Gastroesophageal sphincter (tissue), 4 donors: ENCODE measurements at regions not wholly inside any gene's neighbourhood (a gene's known extent, or its start where the extent isn't known, plus 50 kb on each side); places are given as distances from the start of the nearest gene placed in this dataset.

Experiments used
- ATAC-seq: fragments of 150-250 bp; one replicate; pipeline ENCODE4 v1.9.1; 2016; ENCODE audit warnings: mild to moderate bottlenecking, moderate library complexity
- H3K27ac ChIP-seq, 4 donors: fragments of 200-600 bp; sonication (generic) in 3 of 4; 1 replicate in 3 of 4; 2 replicates in 1 of 4; pipeline ENCODE4 v1.5.1; 2016 to 2019
- H3K27me3 ChIP-seq: fragments of 200-600 bp; sonication (generic); one replicate; pipeline ENCODE4 v1.5.1; 2019
- H3K36me3 ChIP-seq, 2 donors: fragments of 200-600 bp; sonication (generic); one replicate each; pipeline ENCODE4 v1.5.1; 2019; ENCODE audit warnings: control low read depth in 1 of 2
- H3K4me1 ChIP-seq, 3 donors: fragments of 200-600 bp; sonication (generic); 1 replicate in 2 of 3; 2 replicates in 1 of 3; pipeline ENCODE4 v1.5.1; 2016 to 2019; ENCODE audit warnings: control low read depth in 2 of 3
- H3K4me3 ChIP-seq, 2 donors: fragments of 200-600 bp; sonication (generic); one replicate each; pipeline ENCODE4 v1.5.1; 2019; ENCODE audit warnings: mild to moderate bottlenecking in 1 of 2, moderate library complexity in 1 of 2
- H3K9me3 ChIP-seq, 3 donors: fragments of 200-600 bp; sonication (generic); one replicate each; pipeline ENCODE4 v1.5.1; 2017 to 2019; ENCODE audit warnings: control low read depth in 2 of 3
- EP300 ChIP-seq: sonication (generic); formaldehyde crosslinking; IDR thresholded peaks from one replicate; pipeline ENCODE4 v1.6.1; 2017; ENCODE audit warnings: antibody characterized with exemption, mild to moderate bottlenecking
- POLR2A ChIP-seq, 2 donors: fragments of 450-650 bp; IDR thresholded peaks; one replicate each; pipeline ENCODE4 v1.6.1; 2017; ENCODE audit warnings: antibody characterized with exemption in 2 of 2, mild to moderate bottlenecking in 2 of 2, moderate library complexity in 1 of 2
- POLR2AphosphoS5 ChIP-seq: sonication (generic); formaldehyde crosslinking; IDR thresholded peaks from one replicate; pipeline ENCODE4 v1.6.1; 2017; ENCODE audit warnings: antibody characterized with exemption
- WGBS, 2 donors: methylation state at CpG; one replicate each; pipeline ENCODE4 v1.1.5; 2018; ENCODE audit warnings: low coverage in 1 of 2; 5-methylcytosine and 5-hydroxymethylcytosine counted together
- TF ChIP-seq, protein P1 (sequence below), 4 experiments: fragments of 200-600 bp in 2 of 4; fragments of 450-650 bp in 2 of 4; sonication (generic) in 1 of 4; IDR thresholded peaks; one replicate each; pipeline ENCODE4 v1.5.1; 2017 to 2019; ENCODE audit warnings: antibody characterized with exemption in 4 of 4, mild to moderate bottlenecking in 2 of 4, moderate library complexity in 2 of 4

DNA sequence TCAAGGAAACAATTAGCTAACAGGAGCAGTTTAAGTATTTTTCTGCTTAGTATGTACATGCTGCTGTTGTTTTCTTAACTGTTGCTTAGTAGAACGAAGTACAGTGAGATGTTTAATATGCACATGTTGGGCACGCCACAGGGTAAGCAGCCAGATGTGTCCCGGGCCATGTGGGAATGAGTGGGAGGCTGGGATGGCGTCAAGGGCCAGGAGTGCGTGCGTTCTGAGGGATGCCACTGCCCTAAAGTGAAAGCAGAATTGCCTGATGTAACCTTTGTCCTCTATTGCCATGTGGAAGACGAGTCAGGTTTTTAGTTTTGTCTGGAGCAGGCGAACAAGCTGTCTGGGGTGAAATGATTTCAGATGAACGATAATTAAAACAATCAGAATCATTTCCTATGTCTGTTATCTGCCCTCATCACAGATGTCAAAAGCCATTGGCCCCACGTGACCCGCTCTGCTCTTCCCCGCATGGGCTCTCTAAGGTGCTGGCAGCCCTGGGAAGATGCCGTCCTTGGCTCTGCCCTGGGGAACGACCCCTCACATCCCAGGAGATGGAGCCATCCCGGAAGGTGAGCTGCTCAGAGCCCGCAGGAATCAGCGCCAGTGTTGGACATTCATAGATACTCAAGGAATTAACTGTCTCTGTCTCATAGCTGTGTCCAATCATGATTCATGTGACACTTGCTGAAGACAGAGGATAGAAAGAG, 356.6 kb upstream of the IRX4 start:
- Histone ChIP-seq H3K4me1 (no peaks in the 10 kb centered on the region), H3K27me3 (peaks cover 3% of the 10 kb centered on the region), H3K36me3 (no peaks in the 10 kb centered on the region), H3K9me3 (peaks cover 0 to 30% (median 0%) of the 10 kb centered on the region in 3 donors), H3K27ac (no peak overlapping the region), H3K4me3 (no peak overlapping the region)
- WGBS, 2 donors, result 61 to 79% methylated on average over 9 to 13 of the region's 17 CpGs
- no peak for ATAC-seq
- TF ChIP-seq, protein P1, sequence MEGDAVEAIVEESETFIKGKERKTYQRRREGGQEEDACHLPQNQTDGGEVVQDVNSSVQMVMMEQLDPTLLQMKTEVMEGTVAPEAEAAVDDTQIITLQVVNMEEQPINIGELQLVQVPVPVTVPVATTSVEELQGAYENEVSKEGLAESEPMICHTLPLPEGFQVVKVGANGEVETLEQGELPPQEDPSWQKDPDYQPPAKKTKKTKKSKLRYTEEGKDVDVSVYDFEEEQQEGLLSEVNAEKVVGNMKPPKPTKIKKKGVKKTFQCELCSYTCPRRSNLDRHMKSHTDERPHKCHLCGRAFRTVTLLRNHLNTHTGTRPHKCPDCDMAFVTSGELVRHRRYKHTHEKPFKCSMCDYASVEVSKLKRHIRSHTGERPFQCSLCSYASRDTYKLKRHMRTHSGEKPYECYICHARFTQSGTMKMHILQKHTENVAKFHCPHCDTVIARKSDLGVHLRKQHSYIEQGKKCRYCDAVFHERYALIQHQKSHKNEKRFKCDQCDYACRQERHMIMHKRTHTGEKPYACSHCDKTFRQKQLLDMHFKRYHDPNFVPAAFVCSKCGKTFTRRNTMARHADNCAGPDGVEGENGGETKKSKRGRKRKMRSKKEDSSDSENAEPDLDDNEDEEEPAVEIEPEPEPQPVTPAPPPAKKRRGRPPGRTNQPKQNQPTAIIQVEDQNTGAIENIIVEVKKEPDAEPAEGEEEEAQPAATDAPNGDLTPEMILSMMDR (IDR thresholded peaks at IDR 0.05), result no peak
- no peak for TF ChIP-seq POLR2AphosphoS5
- TF ChIP-seq EP300, result no peak
- no peak for TF ChIP-seq POLR2A (IDR thresholded peaks at IDR 0.05)

DNA sequence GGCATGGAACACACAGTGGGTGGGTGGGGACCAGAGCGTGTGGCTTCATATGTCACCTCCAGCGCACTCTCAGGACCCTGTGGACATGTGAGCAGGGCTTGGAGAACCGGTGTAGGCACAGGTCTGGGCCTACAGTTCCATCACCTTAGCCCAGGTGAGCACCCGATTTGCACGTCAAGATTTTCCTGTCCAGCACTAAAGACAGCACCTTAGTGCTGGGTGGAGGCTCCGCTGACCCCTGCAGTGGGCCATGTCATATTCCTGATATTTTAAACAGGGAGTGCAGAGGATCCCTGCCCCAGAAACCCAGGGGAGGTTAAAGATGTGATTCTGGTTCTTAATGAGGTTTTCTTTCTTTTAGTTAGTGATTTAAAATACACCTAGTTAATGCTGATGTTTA, 356.0 kb upstream of the IRX4 start:
- no peaks in the 10 kb centered on the region for H3K4me1 ChIP-seq
- no peak overlapping the region for H3K27ac ChIP-seq
- no peaks in the 10 kb centered on the region for H3K36me3 ChIP-seq
- TF ChIP-seq EP300, result no peak
- TF ChIP-seq, protein P1 (IDR thresholded peaks at IDR 0.05), result no peak
- TF ChIP-seq POLR2A (IDR thresholded peaks at IDR 0.05), result no peak
- TF ChIP-seq POLR2AphosphoS5, result no peak
- ATAC-seq, result no peak
- H3K9me3 ChIP-seq, result peaks cover 0 to 36% (median 0%) of the 10 kb centered on the region in 3 donors
- peaks cover 3% of the 10 kb centered on the region for H3K27me3 ChIP-seq
- H3K4me3 ChIP-seq, result no peak overlapping the region
- 80 to 94% methylated on average over 4 to 6 of the region's 6 CpGs for WGBS, 2 donors

DNA sequence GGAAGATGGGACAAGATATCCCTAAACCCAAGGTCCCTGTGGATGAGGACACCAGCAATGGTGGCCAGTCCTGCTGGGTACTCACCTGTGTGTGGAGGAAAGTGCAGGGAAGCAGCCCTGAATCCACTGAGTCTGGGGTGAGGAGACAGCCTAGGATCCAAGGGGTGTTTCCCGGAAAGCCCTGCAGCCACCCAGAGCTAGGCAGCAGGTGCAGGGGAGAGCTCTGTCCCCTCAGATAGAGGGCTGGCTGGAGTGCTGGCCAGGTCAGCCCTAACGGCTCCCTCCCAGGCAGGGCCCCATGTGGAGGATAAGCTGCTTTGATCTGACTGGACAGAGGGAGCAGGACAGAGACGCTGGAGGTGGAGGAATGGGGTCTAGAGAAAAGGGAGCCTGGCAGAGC, 344.7 kb upstream of the IRX4 start:
- Histone ChIP-seq H3K4me1 (no peaks in the 10 kb centered on the region), H3K9me3 (no peaks in the 10 kb centered on the region), H3K4me3 (no peak overlapping the region), H3K27ac (no peak overlapping the region), H3K27me3 (peaks cover 12% of the 10 kb centered on the region), H3K36me3 (no peaks in the 10 kb centered on the region)
- no CpG with 5 or more reads among the region's 3 CpGs for WGBS, 2 donors
- TF ChIP-seq POLR2AphosphoS5, result no peak
- TF ChIP-seq POLR2A (IDR thresholded peaks at IDR 0.05), result no peak
- TF ChIP-seq EP300, result no peak
- TF ChIP-seq, protein P1 (IDR thresholded peaks at IDR 0.05), result no peak
- no peak for ATAC-seq

GRCh38 chr5:2224689-2225088, 342.0 kb upstream of the IRX4 start:
- TF ChIP-seq POLR2A (IDR thresholded peaks at IDR 0.05) (no peak), POLR2AphosphoS5 (no peak), EP300 (no peak)
- TF ChIP-seq, protein P1 (IDR thresholded peaks at IDR 0.05), result no peak
- H3K27ac ChIP-seq, result no peak overlapping the region
- no peaks in the 10 kb centered on the region for H3K4me1 ChIP-seq
- ATAC-seq, result no peak
- H3K4me3 ChIP-seq, result no peak overlapping the region
- 65 to 83% methylated on average over 3 to 13 of the region's 13 CpGs for WGBS, 2 donors
- no peaks in the 10 kb centered on the region for H3K36me3 ChIP-seq
- H3K9me3 ChIP-seq, result no peaks in the 10 kb centered on the region
- H3K27me3 ChIP-seq, result peaks cover 19% of the 10 kb centered on the region

- Histone ChIP-seq H3K27me3 (peaks cover 19% of the 10 kb centered on the region), H3K9me3 (no peaks in the 10 kb centered on the region), H3K4me3 (no peak overlapping the region), H3K36me3 (no peaks in the 10 kb centered on the region), H3K27ac (no peak overlapping the region), H3K4me1 (no peaks in the 10 kb centered on the region)
- TF ChIP-seq EP300 (no peak), POLR2AphosphoS5 (no peak), POLR2A (IDR thresholded peaks at IDR 0.05) (no peak)
- TF ChIP-seq, protein P1 (IDR thresholded peaks at IDR 0.05), result no peak
- no peak for ATAC-seq
- 77% methylated on average over 12 to 13 of the region's 15 CpGs for WGBS, 2 donors
Observed at GRCh38 chr5:2223303-2223702, 340.6 kb upstream of the IRX4 start.
